ENCODE measurements at regions not wholly inside any gene's neighbourhood (a gene's known extent, or its start where the extent isn't known, plus 50 kb on each side); places are given as distances from the start of the nearest gene placed in this dataset.

DNA sequence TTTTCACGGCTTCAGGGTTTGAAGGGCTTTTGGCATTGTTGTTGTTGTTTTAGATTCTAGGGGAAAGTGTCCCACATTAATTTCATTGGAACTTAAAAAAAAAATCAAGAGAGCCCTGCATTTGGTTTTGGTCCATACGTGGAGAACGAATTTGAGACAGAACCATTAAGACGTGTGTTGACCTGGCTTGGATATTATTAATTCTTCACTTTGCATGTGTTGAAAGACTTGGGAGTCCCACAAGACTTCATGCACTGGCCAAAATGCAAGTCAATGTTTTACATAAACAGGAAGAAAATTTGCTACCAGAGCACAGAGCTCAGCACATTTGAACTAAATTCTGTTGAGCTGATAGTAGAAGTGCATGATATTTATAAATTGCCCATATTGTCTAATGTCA is 761.2 kb upstream of the ACVR2A start:
- Histone ChIP-seq H4K5ac (ENCODE audit: insufficient read length, low read depth, low read length) (no peak overlapping the region), H3K14ac (ENCODE audit: insufficient read depth, low read length) (no peak overlapping the region), H3K9me3 (ENCODE audit: control insufficient read depth, low read depth, low read length) (no peaks in the 10 kb centered on the region), H3K79me1 (ENCODE audit: insufficient read depth, low read depth, low read length, poor library complexity, severe bottlenecking) (no peaks in the 10 kb centered on the region), H4K91ac (ENCODE audit: insufficient read length, low read depth, low read length) (no peak overlapping the region), H3K18ac (ENCODE audit: insufficient read length, low read depth, low read length) (no peak overlapping the region), H3K56ac (ENCODE audit: insufficient read length, low read depth, low read length) (no peak overlapping the region), H2BK120ac (ENCODE audit: low read depth, low read length, poor library complexity, severe bottlenecking) (no peak overlapping the region), H4K8ac (replicated peaks; ENCODE audit: insufficient read length, low read depth, low read length) (no peak overlapping the region), H2BK5ac (ENCODE audit: insufficient read length, low read length) (no peak overlapping the region), H3K27me3 (ENCODE audit: insufficient read depth, low read length) (no peaks in the 10 kb centered on the region), H2BK15ac (ENCODE audit: low read depth, low read length) (no peak overlapping the region), H3K4me1 (ENCODE audit: insufficient read depth, low read length) (no peaks in the 10 kb centered on the region), H3K23me2 (ENCODE audit: insufficient read length, low read depth, low read length, poor library complexity, severe bottlenecking) (no peaks in the 10 kb centered on the region), H2AK5ac (ENCODE audit: insufficient read length, low read length) (no peak overlapping the region), H3K4me2 (ENCODE audit: insufficient read depth, insufficient read length, low read length) (no peak overlapping the region), H3T11ph (ENCODE audit: low read length) (no peak overlapping the region), H3K79me2 (ENCODE audit: insufficient read depth, low read length) (no peaks in the 10 kb centered on the region), H2AFZ (ENCODE audit: low read length) (no peak overlapping the region), H3K23ac (ENCODE audit: insufficient read length, low read depth, low read length) (no peak overlapping the region), H4K20me1 (ENCODE audit: control insufficient read depth, insufficient read depth, insufficient read length) (no peaks in the 10 kb centered on the region), H3K27ac (ENCODE audit: insufficient read length, low read depth, low read length) (no peak overlapping the region), H3K4ac (ENCODE audit: low read depth, low read length) (no peak overlapping the region), H3K9ac (ENCODE audit: extremely low read depth, insufficient read length, low read length) (no peak overlapping the region), H2BK20ac (ENCODE audit: low read depth, low read length, poor library complexity, severe bottlenecking) (no peak overlapping the region), H2BK12ac (ENCODE audit: insufficient read length, low read depth, low read length) (no peak overlapping the region)
- Mint-ChIP-seq H3K4me3 (no peak overlapping the region), H3K27me3 (ENCODE audit: low read depth) (no peaks in the 10 kb centered on the region), H3K9me3 (no peaks in the 10 kb centered on the region), H3K4me1 (no peaks in the 10 kb centered on the region), H3K27ac (no peak overlapping the region; a peak in 1 of 7 replicates), H3K36me3 (ENCODE audit: insufficient read depth in 1 of 3, low read depth in 3 of 3) (no peaks in the 10 kb centered on the region)
- TF ChIP-seq, protein P1, sequence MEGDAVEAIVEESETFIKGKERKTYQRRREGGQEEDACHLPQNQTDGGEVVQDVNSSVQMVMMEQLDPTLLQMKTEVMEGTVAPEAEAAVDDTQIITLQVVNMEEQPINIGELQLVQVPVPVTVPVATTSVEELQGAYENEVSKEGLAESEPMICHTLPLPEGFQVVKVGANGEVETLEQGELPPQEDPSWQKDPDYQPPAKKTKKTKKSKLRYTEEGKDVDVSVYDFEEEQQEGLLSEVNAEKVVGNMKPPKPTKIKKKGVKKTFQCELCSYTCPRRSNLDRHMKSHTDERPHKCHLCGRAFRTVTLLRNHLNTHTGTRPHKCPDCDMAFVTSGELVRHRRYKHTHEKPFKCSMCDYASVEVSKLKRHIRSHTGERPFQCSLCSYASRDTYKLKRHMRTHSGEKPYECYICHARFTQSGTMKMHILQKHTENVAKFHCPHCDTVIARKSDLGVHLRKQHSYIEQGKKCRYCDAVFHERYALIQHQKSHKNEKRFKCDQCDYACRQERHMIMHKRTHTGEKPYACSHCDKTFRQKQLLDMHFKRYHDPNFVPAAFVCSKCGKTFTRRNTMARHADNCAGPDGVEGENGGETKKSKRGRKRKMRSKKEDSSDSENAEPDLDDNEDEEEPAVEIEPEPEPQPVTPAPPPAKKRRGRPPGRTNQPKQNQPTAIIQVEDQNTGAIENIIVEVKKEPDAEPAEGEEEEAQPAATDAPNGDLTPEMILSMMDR (conservative IDR thresholded peaks at IDR 0.05) = no peak
- WGBS (ENCODE audit: extremely low coverage, insufficient read length, low lambda C conversion rate) = no CpG with 5 or more reads among the region's 4 CpGs
- no peak for DNase-seq
